Keratinocyte (primary cell): ENCODE measurements at regions not wholly inside any gene's neighbourhood (a gene's known extent, or its start where the extent isn't known, plus 50 kb on each side); places are given as distances from the start of the nearest gene placed in this dataset.

Source experiments
- DNase-seq: peaks from one replicate; pipeline ENCODE4 v3.0.0-alpha.2; 2011; ENCODE audit warnings: low read depth, missing footprints, low spot score
- FAIRE-seq: peaks from 2 replicates; lab custom pipeline; 2011; peaks lifted over from hg19 to GRCh38; lab: Jason Lieb, UNC
- H2AFZ ChIP-seq: 2 replicates; pipeline ENCODE4 v1.6.0; 2012; ENCODE audit warnings: low read length, control low read depth, inconsistent platforms; ENCODE audit not compliant: control insufficient read depth
- H3K27ac ChIP-seq: 2 replicates; pipeline ENCODE4 v1.5.1; 2011; ENCODE audit warnings: low read length; ENCODE audit not compliant: control insufficient read depth, insufficient read depth
- H3K27me3 ChIP-seq: 3 replicates; pipeline ENCODE4 v1.6.0; 2011; ENCODE audit warnings: low read length; ENCODE audit not compliant: control insufficient read depth, insufficient read depth; ENCODE audit errors: extremely low read depth
- H3K36me3 ChIP-seq, 2 experiments: 2 replicates in 1 of 2; 3 replicates in 1 of 2; pipeline ENCODE4 v1.5.1; 2011; ENCODE audit warnings: low read length in 2 of 2, mild to moderate bottlenecking in 1 of 2; ENCODE audit not compliant: control insufficient read depth in 2 of 2, insufficient read depth in 2 of 2; ENCODE audit errors: extremely low read depth in 1 of 2
- H3K4me1 ChIP-seq: 3 replicates; pipeline ENCODE4 v1.5.1; 2011; ENCODE audit warnings: low read length; ENCODE audit not compliant: control insufficient read depth, insufficient read depth; ENCODE audit errors: extremely low read depth
- H3K4me2 ChIP-seq: 3 replicates; pipeline ENCODE4 v1.6.0; 2011; ENCODE audit warnings: low read depth, low read length; ENCODE audit not compliant: control insufficient read depth, insufficient read depth; ENCODE audit errors: extremely low read depth
- H3K4me3 ChIP-seq, 3 experiments: fragments of 200-600 bp in 1 of 3; sonication (generic) in 1 of 3; 2 replicates in 2 of 3; 3 replicates in 1 of 3; pipeline ENCODE4 v1.5.1; 2011 to 2016; ENCODE audit warnings: low read length in 3 of 3, mild to moderate bottlenecking in 3 of 3, control low read depth in 2 of 3, inconsistent platforms in 1 of 3, low read depth in 1 of 3, mixed read lengths in 1 of 3, mixed run types in 1 of 3, moderate library complexity in 1 of 3; ENCODE audit not compliant: control insufficient read depth in 2 of 3, insufficient read depth in 2 of 3; ENCODE audit errors: extremely low read depth in 1 of 3
- H3K79me2 ChIP-seq: 2 replicates; pipeline ENCODE4 v1.6.0; 2012; ENCODE audit warnings: low read length; ENCODE audit not compliant: control insufficient read depth, insufficient read depth
- H3K9ac ChIP-seq: 3 replicates; pipeline ENCODE4 v1.6.0; 2011; ENCODE audit warnings: low read length; ENCODE audit not compliant: control insufficient read depth, insufficient read depth; ENCODE audit errors: extremely low read depth
- H3K9me1 ChIP-seq: 3 replicates; pipeline ENCODE4 v1.6.0; 2011; ENCODE audit warnings: low read length; ENCODE audit not compliant: control insufficient read depth, insufficient read depth; ENCODE audit errors: extremely low read depth
- H3K9me3 ChIP-seq: 2 replicates; pipeline ENCODE4 v1.5.1; 2012; ENCODE audit warnings: low read depth, low read length; ENCODE audit not compliant: control insufficient read depth
- H4K20me1 ChIP-seq: 3 replicates; pipeline ENCODE4 v1.6.0; 2011; ENCODE audit warnings: low read length; ENCODE audit not compliant: control insufficient read depth, insufficient read depth; ENCODE audit errors: extremely low read depth
- EZH2 ChIP-seq: IDR thresholded peaks from one replicate; pipeline ENCODE4 v1.6.1; 2012; ENCODE audit warnings: inconsistent platforms, mild to moderate bottlenecking, low read length, moderate library complexity
- dilution Hi-C: fragments of 300-500 bp; cut with MboI; formaldehyde crosslinking; loops from one replicate; pipeline ENCODE4 v1.7.0; 2020; ENCODE audit warnings: low sequenced_read_pairs; ENCODE audit not compliant: extremely low pct_ligation_motif_present
- TF ChIP-seq, protein P1 (sequence below), 3 experiments: IDR thresholded peaks in 1 of 3; conservative IDR thresholded peaks in 1 of 3; optimal IDR thresholded peaks in 1 of 3; 2 replicates in 2 of 3; 3 replicates in 1 of 3; pipeline versions ENCODE3 to v1.5.1; 2011; ENCODE audit warnings: low read length in 3 of 3, mild to moderate bottlenecking in 3 of 3, moderate library complexity in 2 of 3, control low read depth in 1 of 3, inconsistent platforms in 1 of 3; ENCODE audit not compliant: insufficient read depth in 2 of 3; ENCODE audit errors: extremely low read depth in 1 of 3

DNA sequence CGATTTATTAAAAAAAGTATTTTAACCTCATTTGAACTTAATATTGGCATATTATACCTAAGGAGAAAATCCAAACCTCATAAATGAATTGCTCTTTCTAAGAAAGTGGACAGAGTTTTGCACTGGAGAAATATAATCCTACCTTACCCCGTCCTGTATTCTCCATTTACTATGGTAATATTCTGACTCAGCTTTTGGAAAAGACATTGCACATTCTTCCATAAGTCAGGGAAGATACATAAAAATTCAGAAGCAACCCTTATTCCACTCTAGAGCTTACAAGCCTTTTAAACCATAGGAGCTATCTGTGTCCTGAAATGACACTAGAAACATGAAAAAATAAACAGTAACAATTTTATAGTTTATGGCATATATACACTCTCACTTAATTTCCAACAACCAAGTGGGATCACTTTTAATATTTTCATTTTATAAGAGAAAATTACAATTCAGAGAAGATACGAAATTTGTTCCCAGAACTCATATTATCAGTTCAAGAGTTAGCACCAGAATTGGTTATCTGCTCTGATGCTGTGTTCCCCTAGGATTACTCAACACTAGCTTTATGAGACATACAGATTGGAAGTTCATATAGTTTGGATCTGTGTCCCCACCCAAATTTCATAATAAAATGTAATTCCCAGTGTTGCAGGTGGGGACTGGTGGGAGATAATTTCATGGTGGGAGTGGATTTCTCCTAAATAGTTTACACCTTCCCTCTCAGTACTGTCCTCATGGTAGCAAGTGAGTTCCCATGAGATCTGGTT is 359.4 kb downstream of the ARAP2 start:
- no peaks in the 10 kb centered on the region for H3K9me3 ChIP-seq
- no peak overlapping the region for H3K4me2 ChIP-seq
- dilution Hi-C loops, result no loop called here
- TF ChIP-seq EZH2, result no peak
- TF ChIP-seq, protein P1, sequence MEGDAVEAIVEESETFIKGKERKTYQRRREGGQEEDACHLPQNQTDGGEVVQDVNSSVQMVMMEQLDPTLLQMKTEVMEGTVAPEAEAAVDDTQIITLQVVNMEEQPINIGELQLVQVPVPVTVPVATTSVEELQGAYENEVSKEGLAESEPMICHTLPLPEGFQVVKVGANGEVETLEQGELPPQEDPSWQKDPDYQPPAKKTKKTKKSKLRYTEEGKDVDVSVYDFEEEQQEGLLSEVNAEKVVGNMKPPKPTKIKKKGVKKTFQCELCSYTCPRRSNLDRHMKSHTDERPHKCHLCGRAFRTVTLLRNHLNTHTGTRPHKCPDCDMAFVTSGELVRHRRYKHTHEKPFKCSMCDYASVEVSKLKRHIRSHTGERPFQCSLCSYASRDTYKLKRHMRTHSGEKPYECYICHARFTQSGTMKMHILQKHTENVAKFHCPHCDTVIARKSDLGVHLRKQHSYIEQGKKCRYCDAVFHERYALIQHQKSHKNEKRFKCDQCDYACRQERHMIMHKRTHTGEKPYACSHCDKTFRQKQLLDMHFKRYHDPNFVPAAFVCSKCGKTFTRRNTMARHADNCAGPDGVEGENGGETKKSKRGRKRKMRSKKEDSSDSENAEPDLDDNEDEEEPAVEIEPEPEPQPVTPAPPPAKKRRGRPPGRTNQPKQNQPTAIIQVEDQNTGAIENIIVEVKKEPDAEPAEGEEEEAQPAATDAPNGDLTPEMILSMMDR (optimal IDR thresholded peaks at IDR 0.05 in 1 of 3, IDR thresholded peaks at IDR 0.05 in 1 of 3, conservative IDR thresholded peaks at IDR 0.05 in 1 of 3; ENCODE audit: extremely low read depth in 1 of 3, insufficient read depth in 2 of 3, low read length in 3 of 3), result no peak
- DNase-seq (no peak), FAIRE-seq (no peak)
- no peak overlapping the region for H3K4me3 ChIP-seq
- H3K9me1 ChIP-seq, result no peaks in the 10 kb centered on the region
- H4K20me1 ChIP-seq, result no peaks in the 10 kb centered on the region
- no peak overlapping the region for H3K27ac ChIP-seq
- no peaks in the 10 kb centered on the region for H3K4me1 ChIP-seq
- H3K36me3 ChIP-seq, result no peaks in the 10 kb centered on the region
- H3K9ac ChIP-seq, result no peak overlapping the region
- no peaks in the 10 kb centered on the region for H3K79me2 ChIP-seq
- H3K27me3 ChIP-seq, result no peaks in the 10 kb centered on the region
- H2AFZ ChIP-seq, result no peak overlapping the region

DNA sequence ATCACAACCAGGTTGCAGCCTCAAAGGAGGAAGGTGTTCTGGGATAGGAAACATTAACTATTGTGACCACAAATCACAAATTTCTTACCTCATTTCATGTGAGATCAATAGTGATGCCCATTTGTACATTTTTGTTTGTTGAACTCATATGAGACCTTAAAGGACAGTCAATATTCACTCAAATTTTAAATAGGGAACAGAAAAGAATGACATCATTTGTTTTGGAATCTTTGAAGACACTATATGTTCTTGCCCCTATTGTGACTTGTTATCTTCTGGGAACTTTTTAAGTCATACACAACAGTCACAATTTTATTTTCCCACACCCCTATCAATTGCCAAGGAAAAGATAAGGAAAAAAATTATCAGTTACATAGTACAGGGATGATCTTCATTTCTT is 346.5 kb downstream of the ARAP2 start:
- no peak overlapping the region for H3K4me3 ChIP-seq
- no peak overlapping the region for H3K27ac ChIP-seq
- H3K27me3 ChIP-seq, result no peaks in the 10 kb centered on the region
- FAIRE-seq (no peak), DNase-seq (no peak)
- H3K79me2 ChIP-seq, result no peaks in the 10 kb centered on the region
- no peaks in the 10 kb centered on the region for H3K36me3 ChIP-seq
- TF ChIP-seq, protein P1 (optimal IDR thresholded peaks at IDR 0.05 in 1 of 3, IDR thresholded peaks at IDR 0.05 in 1 of 3, conservative IDR thresholded peaks at IDR 0.05 in 1 of 3; ENCODE audit: extremely low read depth in 1 of 3, insufficient read depth in 2 of 3, low read length in 3 of 3), result no peak
- no peak for TF ChIP-seq EZH2
- no peak overlapping the region for H3K9ac ChIP-seq
- dilution Hi-C loops, result no loop called here
- H3K9me3 ChIP-seq, result no peaks in the 10 kb centered on the region
- H3K4me2 ChIP-seq, result no peak overlapping the region
- H2AFZ ChIP-seq, result no peak overlapping the region
- H4K20me1 ChIP-seq, result no peaks in the 10 kb centered on the region
- no peaks in the 10 kb centered on the region for H3K9me1 ChIP-seq
- H3K4me1 ChIP-seq, result no peaks in the 10 kb centered on the region
